ENCODE measurements at regions not wholly inside any gene's neighbourhood (a gene's known extent, or its start where the extent isn't known, plus 50 kb on each side); places are given as distances from the start of the nearest gene placed in this dataset.

GRCh38 chr1:29805896-29806160 is 569.5 kb downstream of the PTPRU start:
- TF ChIP-seq, protein P1, sequence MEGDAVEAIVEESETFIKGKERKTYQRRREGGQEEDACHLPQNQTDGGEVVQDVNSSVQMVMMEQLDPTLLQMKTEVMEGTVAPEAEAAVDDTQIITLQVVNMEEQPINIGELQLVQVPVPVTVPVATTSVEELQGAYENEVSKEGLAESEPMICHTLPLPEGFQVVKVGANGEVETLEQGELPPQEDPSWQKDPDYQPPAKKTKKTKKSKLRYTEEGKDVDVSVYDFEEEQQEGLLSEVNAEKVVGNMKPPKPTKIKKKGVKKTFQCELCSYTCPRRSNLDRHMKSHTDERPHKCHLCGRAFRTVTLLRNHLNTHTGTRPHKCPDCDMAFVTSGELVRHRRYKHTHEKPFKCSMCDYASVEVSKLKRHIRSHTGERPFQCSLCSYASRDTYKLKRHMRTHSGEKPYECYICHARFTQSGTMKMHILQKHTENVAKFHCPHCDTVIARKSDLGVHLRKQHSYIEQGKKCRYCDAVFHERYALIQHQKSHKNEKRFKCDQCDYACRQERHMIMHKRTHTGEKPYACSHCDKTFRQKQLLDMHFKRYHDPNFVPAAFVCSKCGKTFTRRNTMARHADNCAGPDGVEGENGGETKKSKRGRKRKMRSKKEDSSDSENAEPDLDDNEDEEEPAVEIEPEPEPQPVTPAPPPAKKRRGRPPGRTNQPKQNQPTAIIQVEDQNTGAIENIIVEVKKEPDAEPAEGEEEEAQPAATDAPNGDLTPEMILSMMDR (IDR thresholded peaks at IDR 0.05 in 4 of 5, conservative IDR thresholded peaks at IDR 0.05 in 1 of 5) = no peak
- TF ChIP-seq POLR2A (IDR thresholded peaks at IDR 0.05) = no peak

All from gastrocnemius medialis (tissue), 4 donors.